ENCODE measurements at regions not wholly inside any gene's neighbourhood (a gene's known extent, or its start where the extent isn't known, plus 50 kb on each side); places are given as distances from the start of the nearest gene placed in this dataset.

- TF ChIP-seq CTCF (IDR thresholded peaks at IDR 0.05): no peak
- TF ChIP-seq EHMT2 (IDR thresholded peaks at IDR 0.05; ENCODE audit: low read depth): no peak
- TF ChIP-seq EP300 (IDR thresholded peaks at IDR 0.05): no peak
- no peak for TF ChIP-seq RNF2 (IDR thresholded peaks at IDR 0.05; ENCODE audit: borderline replicate concordance, low read depth)
- TF ChIP-seq, protein P1, sequence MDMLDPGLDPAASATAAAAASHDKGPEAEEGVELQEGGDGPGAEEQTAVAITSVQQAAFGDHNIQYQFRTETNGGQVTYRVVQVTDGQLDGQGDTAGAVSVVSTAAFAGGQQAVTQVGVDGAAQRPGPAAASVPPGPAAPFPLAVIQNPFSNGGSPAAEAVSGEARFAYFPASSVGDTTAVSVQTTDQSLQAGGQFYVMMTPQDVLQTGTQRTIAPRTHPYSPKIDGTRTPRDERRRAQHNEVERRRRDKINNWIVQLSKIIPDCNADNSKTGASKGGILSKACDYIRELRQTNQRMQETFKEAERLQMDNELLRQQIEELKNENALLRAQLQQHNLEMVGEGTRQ (IDR thresholded peaks at IDR 0.05): no peak
- no peak for TF ChIP-seq SMC3 (IDR thresholded peaks at IDR 0.05)
- no peak for TF ChIP-seq MYC (IDR thresholded peaks at IDR 0.05; ENCODE audit: borderline replicate concordance, low read length)
- TF ChIP-seq CHD2 (IDR thresholded peaks at IDR 0.05; ENCODE audit: low read length, partially characterized antibody): no peak
Observed at GRCh38 chr16:88316151-88316550, 66.6 kb upstream of the ZNF469 start.
